Adrenal gland (tissue), 9 donors: ENCODE measurements at regions not wholly inside any gene's neighbourhood (a gene's known extent, or its start where the extent isn't known, plus 50 kb on each side); places are given as distances from the start of the nearest gene placed in this dataset.

Experiments used
- DNase-seq, 7 donors: peaks; one replicate each; pipeline ENCODE4 v3.0.0-alpha.2; 2019 to 2020
- H3K27ac ChIP-seq, 5 donors: fragments of 200-600 bp; sonication (generic) in 4 of 5; 1 replicate in 3 of 5; 2 replicates in 2 of 5; pipeline versions ENCODE4 v1.5.1 to v1.8.0; 2016 to 2020; ENCODE audit warnings: mild to moderate bottlenecking in 1 of 5
- H3K27me3 ChIP-seq: fragments of 200-600 bp; 2 replicates; pipeline ENCODE4 v1.8.0; 2021
- H3K36me3 ChIP-seq, 2 donors: fragments of 200-600 bp; replicated peaks in 1 of 2; 1 replicate in 1 of 2; 2 replicates in 1 of 2; pipeline versions ENCODE4 v1.5.1 to v1.8.0; 2018 to 2022
- H3K4me1 ChIP-seq, 2 donors: fragments of 200-600 bp; replicated peaks in 1 of 2; 1 replicate in 1 of 2; 2 replicates in 1 of 2; pipeline versions ENCODE4 v1.5.1 to v1.8.0; 2018 to 2021
- H3K4me3 ChIP-seq, 4 donors: fragments of 200-600 bp; sonication (generic) in 3 of 4; one replicate each; pipeline ENCODE4 v1.5.1; 2016 to 2018
- H3K9me3 ChIP-seq, 3 donors: fragments of 200-600 bp; sonication (generic) in 1 of 3; replicated peaks in 1 of 3; 1 replicate in 2 of 3; 2 replicates in 1 of 3; pipeline versions ENCODE4 v1.5.1 to v1.8.0; 2016 to 2021
- CTCF ChIP-seq, 6 experiments: fragments of 450-650 bp in 4 of 6; fragments of 200-600 bp in 2 of 6; sonication (generic) in 1 of 6; IDR thresholded peaks; 1 replicate in 5 of 6; 2 replicates in 1 of 6; pipeline versions ENCODE4 v1.5.1 to v1.8.0; 2016 to 2021; ENCODE audit warnings: antibody characterized with exemption in 6 of 6, mild to moderate bottlenecking in 2 of 6, moderate library complexity in 1 of 6
- POLR2A ChIP-seq, 2 donors: fragments of 450-650 bp; IDR thresholded peaks; one replicate each; pipeline ENCODE4 v1.6.1; 2017; ENCODE audit warnings: antibody characterized with exemption in 2 of 2, mild to moderate bottlenecking in 2 of 2, moderate library complexity in 1 of 2
- WGBS, 4 donors: extraction: QIAGEN DNeasy Blood & Tissue Kit in 2 of 4; methylation state at CpG; one replicate each; pipeline versions ENCODE4 v1.1.5 to v1.1.7; 2013 to 2017; 5-methylcytosine and 5-hydroxymethylcytosine counted together
- intact Hi-C, 2 donors: fragments of 100-400 bp; cut with DNase I; formaldehyde crosslinking; loops; one replicate each; pipeline versions ENCODE4 v1.14.1 to v1.15.0; 2022 to 2023
- donor health status: healthy with polysubstance abuse.
- donor health status: Bipolar disorder and iron deficiency.
- donor health status: DM: yes; HTN: yes; CAD: no.
- donor health status: DM: no; HTN: no; CAD: no.
- donor health status: DM: no; HTN: no; CAD: no.

GRCh38 chr15:26179906-26180305, 316.8 kb upstream of the ATP10A start:
- H3K36me3 ChIP-seq = no peaks in the 10 kb centered on the region
- no peaks in the 10 kb centered on the region for H3K27me3 ChIP-seq
- DNase-seq = peak in 1 of 7 donors; percentile 56
- 39 to 64% (median 54%) methylated on average over 5 to 6 of the region's 6 CpGs for WGBS, 4 donors
- H3K4me3 ChIP-seq = no peak overlapping the region
- intact Hi-C loops = no loop called here
- peak in 2 of 6 experiments; percentile 15 to 34 for TF ChIP-seq CTCF (IDR thresholded peaks at IDR 0.05)
- TF ChIP-seq POLR2A (IDR thresholded peaks at IDR 0.05) = no peak
- no peaks in the 10 kb centered on the region for H3K4me1 ChIP-seq
- H3K9me3 ChIP-seq = no peaks in the 10 kb centered on the region
- H3K27ac ChIP-seq = no peak overlapping the region

GRCh38 chr15:26178640-26179220, 315.6 kb upstream of the ATP10A start:
- 53 to 60% (median 56%) methylated on average over 13 to 19 of the region's 19 CpGs for WGBS, 4 donors
- intact Hi-C loops = no loop called here
- H3K4me1 ChIP-seq = no peaks in the 10 kb centered on the region
- no peaks in the 10 kb centered on the region for H3K27me3 ChIP-seq
- no peak for DNase-seq
- H3K9me3 ChIP-seq = no peaks in the 10 kb centered on the region
- H3K27ac ChIP-seq = no peak overlapping the region
- H3K36me3 ChIP-seq = no peaks in the 10 kb centered on the region
- TF ChIP-seq POLR2A (IDR thresholded peaks at IDR 0.05) (no peak), CTCF (IDR thresholded peaks at IDR 0.05) (no peak)
- H3K4me3 ChIP-seq = no peak overlapping the region

GRCh38 chr15:26177816-26178215, 314.7 kb upstream of the ATP10A start:
- no peak for TF ChIP-seq CTCF (IDR thresholded peaks at IDR 0.05)
- no peak for TF ChIP-seq POLR2A (IDR thresholded peaks at IDR 0.05)
- H3K4me3 ChIP-seq = no peak overlapping the region
- no peak for DNase-seq
- H3K27ac ChIP-seq = no peak overlapping the region
- WGBS, 4 donors = 75 to 80% (median 79%) methylated on average over 4 of the region's 4 CpGs
- no peaks in the 10 kb centered on the region for H3K4me1 ChIP-seq
- H3K9me3 ChIP-seq = no peaks in the 10 kb centered on the region
- H3K27me3 ChIP-seq = no peaks in the 10 kb centered on the region
- H3K36me3 ChIP-seq = no peaks in the 10 kb centered on the region
- intact Hi-C loops = no loop called here

- H3K4me1 ChIP-seq = no peaks in the 10 kb centered on the region
- intact Hi-C loops = no loop called here
- no peak for DNase-seq
- H3K27ac ChIP-seq = no peak overlapping the region
- no peaks in the 10 kb centered on the region for H3K9me3 ChIP-seq
- TF ChIP-seq CTCF (IDR thresholded peaks at IDR 0.05) = no peak
- no peak overlapping the region for H3K4me3 ChIP-seq
- H3K36me3 ChIP-seq = no peaks in the 10 kb centered on the region
- no peaks in the 10 kb centered on the region for H3K27me3 ChIP-seq
- WGBS, 4 donors = 63 to 81% (median 72%) methylated on average over 9 to 10 of the region's 10 CpGs
Measured at GRCh38 chr15:26176831-26177230, 313.7 kb upstream of the ATP10A start.
